HG03460 (cell line): ENCODE measurements at regions not wholly inside any gene's neighbourhood (a gene's known extent, or its start where the extent isn't known, plus 50 kb on each side); places are given as distances from the start of the nearest gene placed in this dataset.
"Not testable (repeated sequence)": the region's sequence is repeated elsewhere in the genome, so short reads cannot be mapped to it uniquely, and the experiment has no call there.

Experiments
- ATAC-seq: cut with Tn5 transposase; IDR thresholded peaks from one replicate; pipeline ENCODE4 v1.9.1; 2021; ENCODE audit not compliant: unreplicated experiment

GRCh38 chr13:54999399-54999907 is 1970.8 kb downstream of the OLFM4 start:
- ATAC-seq: no peak

- no peak for ATAC-seq
Observed at GRCh38 chr13:55000043-55000442, 1971.4 kb downstream of the OLFM4 start.

DNA sequence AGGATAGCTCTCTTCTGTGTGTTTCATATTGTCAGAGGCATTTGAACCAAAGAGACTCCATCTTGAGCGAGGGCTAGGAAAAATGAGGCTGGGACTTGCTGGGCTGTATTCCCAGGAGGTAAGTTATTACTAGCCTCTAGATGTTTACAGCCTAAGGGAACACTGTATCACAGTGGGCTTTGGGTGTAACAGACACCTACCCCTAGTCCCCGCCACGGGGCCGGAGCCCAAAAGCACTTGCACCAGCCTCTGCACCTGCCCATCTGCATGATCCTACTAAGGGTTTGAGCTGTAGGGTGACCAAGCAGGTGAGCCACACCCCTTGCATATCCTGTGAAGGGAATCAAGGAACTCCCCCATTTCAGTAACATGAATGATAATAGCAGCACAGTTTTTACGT is 1972.2 kb downstream of the OLFM4 start:
- no peak for ATAC-seq

DNA sequence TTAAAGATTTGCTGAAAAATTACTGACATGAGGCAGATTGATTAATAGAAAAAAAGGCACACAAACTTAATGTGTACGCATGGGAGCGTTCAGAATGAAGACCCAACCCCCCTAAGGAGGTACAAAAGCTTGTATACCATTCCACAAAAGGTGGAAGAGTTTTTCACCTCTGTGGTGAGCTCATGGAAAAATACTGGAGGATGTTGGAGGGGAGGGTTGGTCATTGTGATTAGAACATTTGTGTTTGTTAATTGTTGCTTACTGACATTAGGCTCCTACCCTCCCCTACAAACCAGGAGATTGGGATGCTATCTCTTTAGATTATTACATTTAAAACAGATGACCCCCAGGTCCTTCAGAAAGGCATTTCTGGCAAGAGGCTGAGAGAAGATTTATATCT is 1973.3 kb downstream of the OLFM4 start:
- no peak for ATAC-seq

- ATAC-seq: no peak
Observed at GRCh38 chr13:55007681-55008080, 1979.1 kb downstream of the OLFM4 start.

DNA sequence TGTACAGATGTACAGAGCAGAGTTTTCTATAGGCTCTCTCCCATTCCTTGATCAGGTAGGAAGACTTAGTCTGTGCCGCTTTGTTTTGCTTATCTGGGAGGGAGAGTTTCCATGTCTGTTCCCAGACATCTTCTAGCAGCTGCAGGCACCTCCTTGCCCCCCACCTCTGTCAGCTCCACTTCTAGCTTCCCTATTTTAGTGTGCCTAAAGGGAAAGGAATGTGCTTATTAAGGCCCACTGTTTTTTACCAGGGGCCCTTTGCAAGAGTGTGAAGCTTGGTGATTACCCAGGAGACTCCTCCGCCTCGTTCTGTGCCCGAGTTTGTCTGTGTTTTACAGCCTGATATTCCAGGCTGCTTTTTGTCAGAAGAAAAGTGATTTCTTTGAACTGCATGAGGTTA is 1984.4 kb downstream of the OLFM4 start:
- no peak for ATAC-seq

- ATAC-seq: no peak
Observed at GRCh38 chr13:55029280-55029679, 2000.7 kb downstream of the OLFM4 start.

DNA sequence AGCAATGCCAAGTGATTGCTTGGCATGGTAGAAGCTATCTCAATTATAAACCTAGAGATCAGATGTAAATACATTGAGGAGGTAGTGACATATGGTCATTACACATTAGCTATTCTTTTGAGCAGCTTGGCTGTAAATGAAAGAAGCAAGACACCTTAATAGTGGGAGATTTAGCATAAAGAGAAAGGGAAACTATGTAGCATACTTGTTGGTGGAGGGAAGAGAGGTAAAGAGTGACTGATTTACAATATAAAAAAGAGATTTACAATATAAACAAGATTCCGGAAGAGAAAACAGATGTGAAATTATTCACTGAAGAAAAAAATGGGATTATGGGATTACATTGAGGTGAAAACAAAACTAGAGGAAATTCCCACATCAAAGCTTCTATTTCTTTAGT is 2009.6 kb downstream of the OLFM4 start:
- no peak for ATAC-seq

DNA sequence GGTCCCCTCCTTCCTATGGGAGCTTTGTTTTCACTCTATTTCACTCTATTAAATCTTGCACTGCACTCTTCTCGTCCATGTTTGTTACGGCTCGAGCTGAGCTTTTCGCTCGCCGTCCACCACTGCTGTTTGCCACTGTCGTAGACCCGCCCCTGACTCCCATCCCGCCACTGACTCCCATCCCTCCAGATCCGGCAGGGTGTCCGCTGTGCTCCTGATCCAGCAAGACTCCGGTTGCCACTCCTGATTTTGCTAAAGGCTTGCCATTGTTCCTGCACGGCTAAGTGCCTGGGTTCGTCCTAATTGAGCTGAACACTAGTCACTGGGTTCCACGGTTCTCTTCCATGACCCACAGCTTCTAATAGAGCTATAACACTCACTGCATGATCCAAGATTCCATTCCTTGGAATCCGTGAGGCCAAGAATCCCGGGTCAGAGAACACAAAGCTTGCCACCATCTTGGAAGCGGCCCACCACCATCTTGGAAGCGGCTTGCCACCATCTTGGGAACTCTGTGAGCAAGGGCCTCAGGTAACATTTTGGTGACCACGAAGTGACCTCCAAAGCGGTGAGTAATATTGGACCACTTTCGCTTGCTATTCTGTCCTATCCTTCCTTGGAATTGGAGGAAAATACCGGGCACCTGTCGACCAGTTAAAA is 2025.4 kb downstream of the OLFM4 start:
- not testable (repeated sequence) for ATAC-seq

DNA sequence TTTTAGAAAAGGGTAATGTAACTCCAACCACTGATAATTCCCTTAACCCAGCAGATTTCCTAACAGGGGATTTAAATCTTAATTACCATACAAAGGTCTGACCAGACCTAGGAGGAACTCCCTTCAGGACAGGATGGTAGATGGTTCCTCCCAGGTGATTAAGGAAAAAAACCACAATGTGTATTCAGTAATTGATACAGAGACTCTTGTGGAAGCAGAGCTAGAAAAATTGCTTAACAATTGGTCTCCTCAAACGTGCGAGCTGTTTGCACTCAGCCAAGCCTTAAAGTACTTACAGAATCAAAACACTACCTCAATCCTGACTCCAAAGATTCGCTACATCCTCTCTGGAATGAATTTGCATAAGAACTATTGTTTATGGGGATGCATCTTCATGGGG is 2027.1 kb downstream of the OLFM4 start:
- ATAC-seq: not testable (repeated sequence)

- ATAC-seq: no peak
Observed at GRCh38 chr13:55062662-55063061, 2034.0 kb downstream of the OLFM4 start.

GRCh38 chr13:55067946-55068345 is 2039.3 kb downstream of the OLFM4 start:
- no peak for ATAC-seq

DNA sequence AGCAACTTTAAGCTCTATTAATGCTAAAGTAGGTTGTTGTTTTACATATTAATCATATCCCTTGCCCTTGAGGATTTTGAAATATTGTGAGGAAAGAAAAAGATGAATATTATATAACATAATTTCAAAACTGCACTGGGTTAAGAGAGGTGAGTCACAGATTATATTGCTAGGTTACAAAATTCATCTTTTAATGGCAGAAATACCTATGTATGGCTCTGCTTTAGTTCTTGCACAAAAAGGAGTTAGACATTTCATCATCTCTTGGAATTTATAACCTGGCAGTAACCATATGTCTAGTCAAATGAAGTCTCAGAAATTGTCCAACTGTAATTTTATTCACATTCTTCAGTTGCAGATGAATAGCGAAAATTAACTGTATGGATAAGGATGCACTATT is 2041.1 kb downstream of the OLFM4 start:
- ATAC-seq: no peak

DNA sequence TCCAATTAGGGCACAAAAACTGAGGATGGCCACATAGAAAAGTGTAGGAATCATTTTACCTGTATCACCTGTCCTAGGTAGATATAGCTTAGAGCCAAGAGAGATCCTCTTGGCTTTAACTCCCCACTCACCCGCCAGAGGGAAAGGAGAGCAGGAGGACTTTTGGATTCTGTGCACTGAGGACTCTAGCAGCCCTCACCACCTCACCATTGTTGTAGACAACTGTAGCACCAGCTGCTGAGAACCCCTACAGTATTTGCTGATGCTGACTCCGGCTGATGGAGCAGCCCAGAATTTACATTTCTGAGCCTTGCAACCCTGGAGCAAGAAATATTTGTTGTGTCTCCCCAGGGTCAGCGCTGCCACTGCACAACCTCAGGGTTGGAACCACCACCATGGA is 2044.4 kb downstream of the OLFM4 start:
- no peak for ATAC-seq

GRCh38 chr13:55084630-55085029 is 2056.0 kb downstream of the OLFM4 start:
- no peak for ATAC-seq

- no peak for ATAC-seq
Observed at GRCh38 chr13:55087085-55087484, 2053.6 kb upstream of the PRR20A start.

GRCh38 chr13:55090612-55091011 is 2050.1 kb upstream of the PRR20A start:
- no peak for ATAC-seq

GRCh38 chr13:55091172-55091571 is 2049.5 kb upstream of the PRR20A start:
- no peak for ATAC-seq

DNA sequence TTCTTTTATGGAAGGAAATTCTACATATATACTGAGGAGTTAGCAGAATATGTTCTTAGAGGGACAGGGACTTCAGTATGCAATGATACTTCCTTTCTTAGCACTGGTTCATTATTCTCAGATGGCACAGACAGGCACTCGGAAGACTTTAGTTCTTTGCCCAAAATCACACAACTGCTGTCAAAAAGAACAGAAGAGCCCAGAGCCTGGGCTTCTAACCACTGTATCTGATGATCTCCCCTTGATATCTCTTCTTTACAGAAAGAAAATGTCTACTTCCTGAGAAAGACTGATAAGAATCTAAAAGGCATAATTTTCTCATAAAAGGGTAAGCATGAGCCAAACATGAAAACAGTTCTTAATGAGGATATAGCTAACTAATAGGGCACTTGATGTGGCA is 2034.2 kb upstream of the PRR20A start:
- ATAC-seq: no peak

DNA sequence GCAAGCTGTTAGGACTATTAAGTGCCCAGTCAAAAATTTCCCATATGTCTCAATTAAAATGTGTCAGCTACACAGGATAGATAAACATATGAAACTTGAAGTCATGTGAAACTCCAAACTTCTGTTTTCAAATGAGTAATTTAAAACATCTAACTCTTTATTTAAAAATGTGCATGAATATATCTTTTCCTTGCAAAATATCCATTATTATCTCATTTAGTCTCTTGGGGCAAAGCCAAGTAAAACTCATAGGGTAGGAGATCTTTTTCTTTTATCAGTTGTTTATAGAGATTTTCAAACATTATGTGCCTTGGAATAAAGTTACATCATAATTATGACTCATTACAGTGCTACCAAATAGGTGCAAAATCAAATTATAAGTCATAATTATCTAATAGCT is 2020.1 kb upstream of the PRR20A start:
- no peak for ATAC-seq

- no peak for ATAC-seq
Observed at GRCh38 chr13:55155046-55155445, 1985.7 kb upstream of the PRR20A start.

- ATAC-seq: no peak
Observed at GRCh38 chr13:55159765-55160164, 1981.0 kb upstream of the PRR20A start.

GRCh38 chr13:55160867-55161266 is 1979.9 kb upstream of the PRR20A start:
- no peak for ATAC-seq
